ENCODE measurements at regions not wholly inside any gene's neighbourhood (a gene's known extent, or its start where the extent isn't known, plus 50 kb on each side); places are given as distances from the start of the nearest gene placed in this dataset.
"Not testable (repeated sequence)": the region's sequence is repeated elsewhere in the genome, so short reads cannot be mapped to it uniquely, and the experiment has no call there.

GRCh38 chr7:68014031-68014736 is 1017.6 kb downstream of the TYW1 start:
- DNase-seq (ENCODE audit: low read depth) = no peak

GRCh38 chr7:68015122-68015977 is 1018.7 kb downstream of the TYW1 start:
- DNase-seq (ENCODE audit: low read depth) = no peak

- DNase-seq (ENCODE audit: low read depth) = no peak
Measured at GRCh38 chr7:68015978-68016532, 1019.4 kb downstream of the TYW1 start.

GRCh38 chr7:68020102-68020501 is 1023.5 kb downstream of the TYW1 start:
- DNase-seq (ENCODE audit: low read depth) = no peak

GRCh38 chr7:68025369-68025768 is 1028.7 kb downstream of the TYW1 start:
- DNase-seq (ENCODE audit: low read depth) = no peak

GRCh38 chr7:68030530-68030929 is 1033.9 kb downstream of the TYW1 start:
- no peak for DNase-seq (ENCODE audit: low read depth)

GRCh38 chr7:68031180-68031943 is 1034.7 kb downstream of the TYW1 start:
- no peak for DNase-seq (ENCODE audit: low read depth)

GRCh38 chr7:68038621-68039314 is 1042.1 kb downstream of the TYW1 start:
- no peak for DNase-seq (ENCODE audit: low read depth)

GRCh38 chr7:68041554-68041953 is 1044.9 kb downstream of the TYW1 start:
- DNase-seq (ENCODE audit: low read depth) = no peak

GRCh38 chr7:68043546-68043945 is 1046.9 kb downstream of the TYW1 start:
- DNase-seq (ENCODE audit: low read depth) = no peak

GRCh38 chr7:68050627-68051026 is 1054.0 kb downstream of the TYW1 start:
- DNase-seq (ENCODE audit: low read depth) = no peak

GRCh38 chr7:68058014-68058413 is 1061.4 kb downstream of the TYW1 start:
- DNase-seq (ENCODE audit: low read depth) = no peak

GRCh38 chr7:68063171-68063570 is 1066.5 kb downstream of the TYW1 start:
- no peak for DNase-seq (ENCODE audit: low read depth)

- DNase-seq (ENCODE audit: low read depth) = no peak
Measured at GRCh38 chr7:68065581-68065980, 1068.9 kb downstream of the TYW1 start.

- DNase-seq (ENCODE audit: low read depth) = no peak
Measured at GRCh38 chr7:68067845-68068244, 1071.2 kb downstream of the TYW1 start.

GRCh38 chr7:68070992-68071391 is 1074.4 kb downstream of the TYW1 start:
- DNase-seq (ENCODE audit: low read depth) = no peak

GRCh38 chr7:68073701-68074100 is 1077.1 kb downstream of the TYW1 start:
- no peak for DNase-seq (ENCODE audit: low read depth)

- DNase-seq (ENCODE audit: low read depth) = no peak
Measured at GRCh38 chr7:68074242-68074641, 1077.6 kb downstream of the TYW1 start.

GRCh38 chr7:68078157-68078710 is 1081.6 kb downstream of the TYW1 start:
- DNase-seq (ENCODE audit: low read depth) = no peak

GRCh38 chr7:68082066-68082960 is 1085.7 kb downstream of the TYW1 start:
- not testable (repeated sequence) for DNase-seq (ENCODE audit: low read depth)
